Activated CD8-positive, alpha-beta T cell treated with anti-CD3 and anti-CD28 coated beads, Interleukin-2, amount 10 ng/mL, durations not matched to agents 7 days and 5 days (primary cell): ENCODE measurements at regions not wholly inside any gene's neighbourhood (a gene's known extent, or its start where the extent isn't known, plus 50 kb on each side); places are given as distances from the start of the nearest gene placed in this dataset.
"Not testable (repeated sequence)": the region's sequence is repeated elsewhere in the genome, so short reads cannot be mapped to it uniquely, and the experiment has no call there.

Experiments used
- ATAC-seq: fragments of 150-1000 bp; cut with Tn5 transposase; one replicate; pipeline ENCODE4 v1.10.0; 2021; ENCODE audit warnings: moderate library complexity
- CTCF ChIA-PET: fragments of 350-600 bp; sonication (Branson Sonifier 250); formaldehyde crosslinking; loops from one replicate; lab custom pipeline; 2021; ENCODE audit warnings: antibody characterized with exemption; lab: Charles Lee
- POLR2A ChIA-PET: fragments of 350-600 bp; sonication (Branson Sonifier 250); formaldehyde crosslinking; loops from one replicate; lab custom pipeline; 2021; ENCODE audit warnings: antibody characterized with exemption; lab: Charles Lee
- DNase-seq: peaks from one replicate; pipeline ENCODE4 v3.0.0-alpha.2; 2020
- H3K27ac Mint-ChIP-seq: one replicate; pipeline ENCODE4 v1.8.0; 2021; ENCODE audit warnings: mild to moderate bottlenecking, mixed read lengths
- H3K27me3 Mint-ChIP-seq: one replicate; pipeline ENCODE4 v1.8.0; 2021; ENCODE audit warnings: low read depth, mixed read lengths
- H3K36me3 Mint-ChIP-seq: one replicate; pipeline ENCODE4 v1.8.0; 2021; ENCODE audit warnings: low read depth, mixed read lengths
- H3K4me1 Mint-ChIP-seq: one replicate; pipeline ENCODE4 v1.8.0; 2021; ENCODE audit warnings: low read depth, mixed read lengths
- H3K4me3 Mint-ChIP-seq: one replicate; pipeline ENCODE4 v1.8.0; 2021; ENCODE audit warnings: mild to moderate bottlenecking, mixed read lengths
- H3K9me3 Mint-ChIP-seq: one replicate; pipeline ENCODE4 v1.8.0; 2022; ENCODE audit warnings: mixed read lengths; ENCODE audit not compliant: insufficient read depth

- CTCF ChIA-PET, H3K4me3 Mint-ChIP-seq, POLR2A ChIA-PET, H3K27ac Mint-ChIP-seq, H3K36me3 Mint-ChIP-seq, ATAC-seq, H3K4me1 Mint-ChIP-seq, DNase-seq, H3K27me3 Mint-ChIP-seq: not testable (repeated sequence)
- peaks cover 50% of the 10 kb centered on the region for H3K9me3 Mint-ChIP-seq
These were observed 301.6 kb downstream of the ZNF33B start for GRCh38 chr10:42336593-42337337.

- ATAC-seq, H3K27ac Mint-ChIP-seq, H3K27me3 Mint-ChIP-seq, POLR2A ChIA-PET, DNase-seq, H3K36me3 Mint-ChIP-seq, H3K4me1 Mint-ChIP-seq, CTCF ChIA-PET, H3K4me3 Mint-ChIP-seq: not testable (repeated sequence)
- H3K9me3 Mint-ChIP-seq, result peaks cover 55% of the 10 kb centered on the region
These were observed 302.6 kb downstream of the ZNF33B start for GRCh38 chr10:42335653-42336296.

- Mint-ChIP-seq H3K36me3 (peaks cover 30% of the 10 kb centered on the region), H3K27me3 (no peaks in the 10 kb centered on the region), H3K4me1 (no peaks in the 10 kb centered on the region), H3K27ac (no peak overlapping the region), H3K4me3 (no peak overlapping the region), H3K9me3 (peaks cover 8% of the 10 kb centered on the region)
- ChIA-PET POLR2A (no interaction called here), CTCF (no interaction called here)
- no peak for DNase-seq
- no peak for ATAC-seq
These were observed 334.0 kb downstream of the ZNF33B start for GRCh38 chr10:42304341-42304740.

DNA sequence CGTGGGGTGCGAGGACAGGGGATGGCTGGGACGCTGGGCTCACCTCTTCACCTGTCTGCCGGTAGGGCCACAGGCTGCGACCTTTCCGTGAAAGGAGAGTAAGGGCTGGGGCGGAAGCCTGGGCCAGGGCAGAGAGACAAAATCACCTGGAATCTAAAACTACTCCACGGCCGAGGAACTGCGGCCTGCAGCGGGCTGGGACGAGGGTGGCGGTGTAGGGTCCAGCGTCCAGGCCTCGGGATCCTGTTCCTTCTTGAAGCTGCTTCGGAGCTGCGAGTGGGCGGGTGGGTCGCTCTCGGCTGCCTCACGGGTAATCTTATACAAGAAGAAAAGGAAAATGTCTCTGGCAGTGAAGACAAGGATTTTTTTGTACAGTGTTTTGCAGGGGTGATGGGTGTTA, 356.5 kb downstream of the ZNF33B start:
- H3K9me3 Mint-ChIP-seq, H3K36me3 Mint-ChIP-seq, ATAC-seq, POLR2A ChIA-PET, H3K4me3 Mint-ChIP-seq, CTCF ChIA-PET, H3K27ac Mint-ChIP-seq, H3K27me3 Mint-ChIP-seq, DNase-seq, H3K4me1 Mint-ChIP-seq: not testable (repeated sequence)

GRCh38 chr10:42269788-42270187, 368.6 kb downstream of the ZNF33B start:
- H3K4me1 Mint-ChIP-seq, H3K27me3 Mint-ChIP-seq, H3K27ac Mint-ChIP-seq, ATAC-seq, H3K36me3 Mint-ChIP-seq, CTCF ChIA-PET, H3K9me3 Mint-ChIP-seq, POLR2A ChIA-PET, DNase-seq, H3K4me3 Mint-ChIP-seq: not testable (repeated sequence)

GRCh38 chr10:42263259-42263658, 375.1 kb downstream of the ZNF33B start:
- POLR2A ChIA-PET, H3K9me3 Mint-ChIP-seq, H3K27me3 Mint-ChIP-seq, H3K36me3 Mint-ChIP-seq, H3K27ac Mint-ChIP-seq, CTCF ChIA-PET, DNase-seq, H3K4me1 Mint-ChIP-seq, ATAC-seq, H3K4me3 Mint-ChIP-seq: not testable (repeated sequence)

DNA sequence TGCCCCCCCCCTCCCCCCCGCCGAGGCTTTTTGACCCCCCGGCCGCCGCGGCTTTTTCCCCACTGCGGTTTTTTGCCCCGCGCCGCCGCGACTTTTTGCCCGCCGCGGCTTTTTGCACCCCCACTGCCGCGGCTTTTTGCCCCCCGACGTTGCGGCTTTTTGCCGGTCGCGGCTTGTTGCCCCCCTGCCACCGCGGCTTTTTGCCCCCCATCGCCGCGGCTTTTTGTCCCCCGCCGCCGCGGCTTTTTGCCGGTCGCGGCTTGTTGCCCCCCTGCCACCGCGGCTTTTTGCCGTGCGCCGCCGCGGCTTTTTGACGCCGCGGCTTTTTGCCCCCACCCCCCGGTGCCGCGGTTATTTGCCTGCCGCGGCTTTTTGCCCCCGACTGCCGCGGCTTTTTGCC, 395.4 kb downstream of the ZNF33B start:
- H3K4me3 Mint-ChIP-seq, CTCF ChIA-PET, POLR2A ChIA-PET, H3K4me1 Mint-ChIP-seq, H3K27ac Mint-ChIP-seq, H3K9me3 Mint-ChIP-seq, ATAC-seq, H3K36me3 Mint-ChIP-seq, DNase-seq: not testable (repeated sequence)
- H3K27me3 Mint-ChIP-seq, result peaks cover 13% of the 10 kb centered on the region

- Mint-ChIP-seq H3K27ac (no peak overlapping the region), H3K9me3 (peaks cover 10% of the 10 kb centered on the region), H3K4me3 (no peak overlapping the region), H3K36me3 (peaks cover 4% of the 10 kb centered on the region), H3K4me1 (peaks cover 1% of the 10 kb centered on the region), H3K27me3 (peaks cover 13% of the 10 kb centered on the region)
- ChIA-PET POLR2A (no interaction called here), CTCF (no interaction called here)
- ATAC-seq (no peak), DNase-seq (peak; percentile 20)
These were observed 396.1 kb downstream of the ZNF33B start for GRCh38 chr10:42242135-42242805.

- ATAC-seq, H3K27ac Mint-ChIP-seq, H3K4me1 Mint-ChIP-seq, DNase-seq, H3K36me3 Mint-ChIP-seq, H3K4me3 Mint-ChIP-seq, POLR2A ChIA-PET, CTCF ChIA-PET, H3K27me3 Mint-ChIP-seq, H3K9me3 Mint-ChIP-seq: not testable (repeated sequence)
These were observed 402.0 kb downstream of the ZNF33B start for GRCh38 chr10:42236401-42236800.

GRCh38 chr10:42235736-42236135, 402.6 kb downstream of the ZNF33B start:
- H3K9me3 Mint-ChIP-seq, H3K4me1 Mint-ChIP-seq, CTCF ChIA-PET, POLR2A ChIA-PET, ATAC-seq, H3K27ac Mint-ChIP-seq, DNase-seq, H3K36me3 Mint-ChIP-seq, H3K27me3 Mint-ChIP-seq, H3K4me3 Mint-ChIP-seq: not testable (repeated sequence)

GRCh38 chr10:42235241-42235640, 403.1 kb downstream of the ZNF33B start:
- DNase-seq, H3K9me3 Mint-ChIP-seq, H3K4me1 Mint-ChIP-seq, ATAC-seq, CTCF ChIA-PET, H3K27ac Mint-ChIP-seq, H3K4me3 Mint-ChIP-seq, POLR2A ChIA-PET, H3K36me3 Mint-ChIP-seq, H3K27me3 Mint-ChIP-seq: not testable (repeated sequence)

GRCh38 chr10:42234506-42234905, 403.9 kb downstream of the ZNF33B start:
- H3K36me3 Mint-ChIP-seq, DNase-seq, H3K27me3 Mint-ChIP-seq, H3K27ac Mint-ChIP-seq, ATAC-seq, H3K4me1 Mint-ChIP-seq, H3K9me3 Mint-ChIP-seq, H3K4me3 Mint-ChIP-seq, CTCF ChIA-PET, POLR2A ChIA-PET: not testable (repeated sequence)
